22Rv1 (cell line): ENCODE measurements at regions not wholly inside any gene's neighbourhood (a gene's known extent, or its start where the extent isn't known, plus 50 kb on each side); places are given as distances from the start of the nearest gene placed in this dataset.
"Not testable (repeated sequence)": the region's sequence is repeated elsewhere in the genome, so short reads cannot be mapped to it uniquely, and the experiment has no call there.

Experiments used
- CTCF ChIP-seq: fragments of 450-650 bp; IDR thresholded peaks from 2 replicates; pipeline ENCODE4 v1.5.1; 2017; ENCODE audit warnings: mild to moderate bottlenecking
- ZFX ChIP-seq: fragments of 450-650 bp; IDR thresholded peaks from 2 replicates; pipeline ENCODE4 v1.6.1; 2017; ENCODE audit warnings: antibody characterized with exemption, borderline replicate concordance

GRCh38 chr5:87718224-87718925 is 305.6 kb upstream of the CCNH start:
- not testable (repeated sequence) for TF ChIP-seq CTCF, ZFX
